Testis (tissue), 2 donors: ENCODE measurements at regions not wholly inside any gene's neighbourhood (a gene's known extent, or its start where the extent isn't known, plus 50 kb on each side); places are given as distances from the start of the nearest gene placed in this dataset.

ENCODE experiments used
- DNase-seq: peaks from one replicate; pipeline ENCODE4 v3.0.0-alpha.2; 2019
- H3K27ac ChIP-seq, 2 donors: fragments of 200-600 bp; sonication (generic); one replicate each; pipeline ENCODE4 v1.5.1; 2019
- H3K27me3 ChIP-seq: fragments of 200-600 bp; sonication (generic); one replicate; pipeline ENCODE4 v1.5.1; 2019
- H3K36me3 ChIP-seq: fragments of 200-600 bp; sonication (generic); one replicate; pipeline ENCODE4 v1.5.1; 2017; ENCODE audit warnings: low read depth; ENCODE audit errors: missing control alignments
- H3K4me1 ChIP-seq: fragments of 200-600 bp; sonication (generic); one replicate; pipeline ENCODE4 v1.5.1; 2019
- H3K4me3 ChIP-seq, 2 donors: fragments of 200-600 bp; sonication (generic); one replicate each; pipeline ENCODE4 v1.5.1; 2017 to 2019
- H3K9me3 ChIP-seq: fragments of 200-600 bp; sonication (generic); one replicate; pipeline ENCODE4 v1.5.1; 2017
- POLR2A ChIP-seq: fragments of 450-650 bp; IDR thresholded peaks from one replicate; pipeline ENCODE4 v1.6.1; 2017; ENCODE audit warnings: antibody characterized with exemption, mild to moderate bottlenecking, moderate library complexity
- WGBS, 2 donors: methylation state at CpG; one replicate each; pipeline ENCODE4 v1.1.5; 2018; 5-methylcytosine and 5-hydroxymethylcytosine counted together
- intact Hi-C: fragments of 100-400 bp; cut with DNase I; formaldehyde crosslinking; loops from one replicate; pipeline ENCODE4 v1.15.1; 2023; ENCODE audit warnings: low total_unique reads
- TF ChIP-seq, protein P1 (sequence below), 3 experiments: fragments of 450-650 bp in 2 of 3; fragments of 200-600 bp in 1 of 3; sonication (generic) in 1 of 3; IDR thresholded peaks; one replicate each; pipeline ENCODE4 v1.5.1; 2016 to 2019; ENCODE audit warnings: antibody characterized with exemption in 3 of 3, mild to moderate bottlenecking in 2 of 3, moderate library complexity in 1 of 3

DNA sequence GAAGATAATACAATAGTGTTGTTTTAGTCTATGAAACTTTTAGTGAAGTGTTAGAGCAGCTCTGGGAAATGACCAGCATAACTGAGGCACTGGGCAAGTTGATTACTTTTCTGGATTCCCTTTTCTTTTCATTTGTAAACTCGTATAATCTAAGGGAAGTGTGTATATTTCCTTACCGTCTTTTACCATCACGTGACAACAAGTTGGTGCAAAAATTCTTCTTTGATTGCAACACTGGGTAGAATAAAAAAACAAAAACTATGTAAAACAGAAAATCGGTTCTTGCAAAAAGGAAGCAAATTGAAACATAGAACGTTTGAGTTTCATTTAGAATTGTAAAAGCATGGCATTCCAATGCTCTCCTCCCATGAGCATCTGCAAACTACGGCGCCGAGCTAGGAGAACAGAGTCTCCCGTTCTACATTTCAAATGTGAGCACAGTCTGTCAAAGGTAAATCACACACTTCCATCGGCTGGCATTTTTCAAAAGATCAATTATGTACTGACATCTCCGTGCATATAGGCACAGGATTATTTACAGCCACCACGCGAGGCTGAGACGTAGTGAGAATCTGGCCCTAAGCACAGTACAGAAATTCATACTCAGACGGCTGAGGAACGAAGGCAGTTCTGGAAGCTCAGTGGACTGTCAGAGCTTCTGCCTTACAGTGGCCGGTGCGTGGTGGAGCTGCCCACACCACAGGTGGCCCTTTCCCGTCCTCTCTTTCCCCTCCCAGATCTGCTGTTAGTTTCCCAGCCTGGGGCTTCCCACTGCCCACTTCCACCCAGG, 314.0 kb downstream of the BMP7 start:
- Histone ChIP-seq H3K27ac (no peak overlapping the region), H3K9me3 (no peaks in the 10 kb centered on the region), H3K36me3 (no peaks in the 10 kb centered on the region), H3K4me1 (no peaks in the 10 kb centered on the region), H3K27me3 (no peaks in the 10 kb centered on the region), H3K4me3 (no peak overlapping the region)
- TF ChIP-seq, protein P1, sequence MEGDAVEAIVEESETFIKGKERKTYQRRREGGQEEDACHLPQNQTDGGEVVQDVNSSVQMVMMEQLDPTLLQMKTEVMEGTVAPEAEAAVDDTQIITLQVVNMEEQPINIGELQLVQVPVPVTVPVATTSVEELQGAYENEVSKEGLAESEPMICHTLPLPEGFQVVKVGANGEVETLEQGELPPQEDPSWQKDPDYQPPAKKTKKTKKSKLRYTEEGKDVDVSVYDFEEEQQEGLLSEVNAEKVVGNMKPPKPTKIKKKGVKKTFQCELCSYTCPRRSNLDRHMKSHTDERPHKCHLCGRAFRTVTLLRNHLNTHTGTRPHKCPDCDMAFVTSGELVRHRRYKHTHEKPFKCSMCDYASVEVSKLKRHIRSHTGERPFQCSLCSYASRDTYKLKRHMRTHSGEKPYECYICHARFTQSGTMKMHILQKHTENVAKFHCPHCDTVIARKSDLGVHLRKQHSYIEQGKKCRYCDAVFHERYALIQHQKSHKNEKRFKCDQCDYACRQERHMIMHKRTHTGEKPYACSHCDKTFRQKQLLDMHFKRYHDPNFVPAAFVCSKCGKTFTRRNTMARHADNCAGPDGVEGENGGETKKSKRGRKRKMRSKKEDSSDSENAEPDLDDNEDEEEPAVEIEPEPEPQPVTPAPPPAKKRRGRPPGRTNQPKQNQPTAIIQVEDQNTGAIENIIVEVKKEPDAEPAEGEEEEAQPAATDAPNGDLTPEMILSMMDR (IDR thresholded peaks at IDR 0.05) = no peak
- TF ChIP-seq POLR2A = no peak
- 42 to 47% methylated on average over 19 of the region's 19 CpGs for WGBS, 2 donors
- no peak for DNase-seq
- intact Hi-C loops = no loop called here

DNA sequence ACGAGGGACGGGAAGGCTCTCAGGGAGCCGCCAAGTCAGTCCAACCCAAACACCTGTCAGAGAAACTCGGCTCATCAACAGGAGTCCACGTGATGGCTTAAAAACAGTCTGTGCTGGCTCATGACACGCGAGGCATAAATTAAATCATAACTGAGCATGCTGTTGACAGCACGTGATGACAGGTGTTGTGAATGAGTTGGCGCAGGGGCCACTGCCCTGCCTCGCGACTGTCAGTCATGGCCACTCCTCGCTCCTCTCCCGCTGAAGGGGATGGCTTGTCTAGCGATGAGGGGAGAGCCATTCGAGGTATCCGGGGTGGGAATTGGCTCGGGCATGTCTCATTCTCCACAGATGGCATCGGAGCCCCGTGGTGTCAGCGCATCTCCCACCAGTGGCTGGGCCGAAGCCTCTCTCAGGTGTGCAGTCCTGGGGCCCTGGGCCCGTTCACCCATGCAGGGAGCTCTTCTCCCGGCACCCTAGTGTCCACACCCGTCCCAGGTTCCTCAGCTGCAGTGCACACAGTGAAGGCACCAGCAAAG, 313.3 kb downstream of the BMP7 start:
- WGBS, 2 donors = 68 to 76% methylated on average over 7 to 24 of the region's 24 CpGs

DNA sequence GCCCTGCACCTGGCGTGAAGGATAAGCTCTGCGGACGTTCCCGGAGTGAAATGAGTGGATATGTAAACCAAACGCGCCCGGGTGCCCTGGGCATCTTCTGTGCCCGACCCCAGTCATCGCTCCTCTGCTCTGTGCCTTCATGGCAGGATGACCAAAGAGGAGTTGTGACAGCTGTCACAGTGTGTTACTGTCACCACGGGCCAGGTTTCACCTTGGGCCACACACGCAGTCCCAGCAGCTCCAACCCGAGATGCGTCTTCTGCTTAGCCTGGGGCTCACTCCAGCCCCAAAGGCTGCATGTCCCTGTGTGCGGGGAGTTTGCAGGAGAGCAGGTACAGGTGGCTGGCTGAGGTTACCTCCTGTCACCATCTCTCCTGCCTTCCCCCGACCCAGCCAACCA, 311.6 kb downstream of the BMP7 start:
- intact Hi-C loops = no loop called here
- WGBS, 2 donors = 86 to 95% methylated on average over 4 to 15 of the region's 15 CpGs
- Histone ChIP-seq H3K36me3 (no peaks in the 10 kb centered on the region), H3K4me1 (no peaks in the 10 kb centered on the region), H3K27me3 (no peaks in the 10 kb centered on the region), H3K9me3 (no peaks in the 10 kb centered on the region), H3K4me3 (no peak overlapping the region), H3K27ac (no peak overlapping the region)
- no peak for DNase-seq
- TF ChIP-seq POLR2A = no peak
- TF ChIP-seq, protein P1 (IDR thresholded peaks at IDR 0.05) = no peak

More for the DNA sequence above, 313.3 kb downstream of the BMP7 start:
- no peaks in the 10 kb centered on the region for H3K9me3 ChIP-seq
- no peaks in the 10 kb centered on the region for H3K27me3 ChIP-seq
- H3K4me3 ChIP-seq = no peak overlapping the region
- intact Hi-C loops = no loop called here
- no peaks in the 10 kb centered on the region for H3K4me1 ChIP-seq
- H3K27ac ChIP-seq = no peak overlapping the region
- no peak for DNase-seq
- no peak for TF ChIP-seq POLR2A
- TF ChIP-seq, protein P1 (IDR thresholded peaks at IDR 0.05) = no peak
- no peaks in the 10 kb centered on the region for H3K36me3 ChIP-seq

DNA sequence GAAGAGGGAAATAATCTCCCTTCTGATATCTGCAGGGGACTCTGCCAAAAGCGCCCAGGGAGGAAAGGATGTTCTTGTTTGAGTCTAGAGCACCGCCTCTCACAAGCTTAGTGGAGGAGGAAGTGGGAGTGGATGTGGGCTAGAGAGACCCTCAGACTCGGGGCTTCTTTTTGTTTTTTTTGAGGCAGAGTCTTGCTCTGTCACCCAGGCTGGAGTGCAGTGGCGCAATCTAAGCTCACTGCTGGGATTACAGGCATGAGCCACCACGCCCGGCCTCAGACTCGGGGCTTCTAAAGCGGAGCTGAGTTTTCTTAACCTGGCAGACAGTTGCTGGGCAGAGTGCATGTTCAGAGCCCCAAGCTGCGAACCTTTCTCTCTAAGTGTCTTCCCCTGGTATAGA, 310.8 kb downstream of the BMP7 start:
- TF ChIP-seq, protein P1 (IDR thresholded peaks at IDR 0.05) = no peak
- no peaks in the 10 kb centered on the region for H3K9me3 ChIP-seq
- WGBS, 2 donors = 42 to 55% methylated on average over 8 to 9 of the region's 9 CpGs
- intact Hi-C loops = no loop called here
- DNase-seq = no peak
- no peaks in the 10 kb centered on the region for H3K36me3 ChIP-seq
- no peaks in the 10 kb centered on the region for H3K27me3 ChIP-seq
- no peak overlapping the region for H3K27ac ChIP-seq
- H3K4me1 ChIP-seq = no peaks in the 10 kb centered on the region
- H3K4me3 ChIP-seq = no peak overlapping the region

DNA sequence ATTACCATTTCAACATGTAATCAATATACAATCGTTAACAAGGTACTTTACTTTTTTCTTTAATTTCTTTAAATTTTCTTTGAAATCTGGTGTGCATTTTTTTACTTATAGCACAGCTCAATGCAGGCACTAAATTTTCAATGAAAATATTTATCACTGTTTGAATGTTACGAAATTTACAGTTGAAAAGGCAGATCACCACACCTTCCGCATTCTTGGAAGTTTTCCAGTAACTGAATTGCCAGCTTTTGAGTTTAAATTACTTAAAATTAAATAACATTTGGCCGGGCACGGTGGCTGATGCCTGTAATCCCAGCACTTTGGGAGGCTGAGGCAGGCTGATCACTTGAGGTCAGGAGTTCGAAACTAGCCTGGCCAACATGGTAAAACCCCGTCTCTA, 309.9 kb downstream of the BMP7 start:
- H3K9me3 ChIP-seq = no peaks in the 10 kb centered on the region
- DNase-seq = no peak
- H3K36me3 ChIP-seq = no peaks in the 10 kb centered on the region
- H3K4me1 ChIP-seq = no peaks in the 10 kb centered on the region
- WGBS, 2 donors = 87 to 92% methylated on average over 7 of the region's 7 CpGs
- TF ChIP-seq, protein P1 (IDR thresholded peaks at IDR 0.05) = no peak
- no peak for TF ChIP-seq POLR2A
- H3K4me3 ChIP-seq = no peak overlapping the region
- H3K27ac ChIP-seq = no peak overlapping the region
- H3K27me3 ChIP-seq = no peaks in the 10 kb centered on the region
- intact Hi-C loops = no loop called here
